GM18873 (cell line): ENCODE measurements at regions not wholly inside any gene's neighbourhood (a gene's known extent, or its start where the extent isn't known, plus 50 kb on each side); places are given as distances from the start of the nearest gene placed in this dataset.

Experiments
- ATAC-seq: cut with Tn5 transposase; IDR thresholded peaks from one replicate; pipeline ENCODE4 v1.9.1; 2021; ENCODE audit warnings: mild to moderate bottlenecking, moderate library complexity, moderate number of reproducible peaks; ENCODE audit not compliant: unreplicated experiment, low FRiP score

- no peak for ATAC-seq
Observed at GRCh38 chr4:54933579-54933978, 191.8 kb downstream of the KDR start.

- ATAC-seq, result no peak
Observed at GRCh38 chr4:54930226-54930625, 195.2 kb downstream of the KDR start.

GRCh38 chr4:54929459-54929858 is 195.9 kb downstream of the KDR start:
- ATAC-seq, result no peak

- no peak for ATAC-seq
Observed at GRCh38 chr4:54924891-54925290, 200.5 kb downstream of the KDR start.

- ATAC-seq, result no peak
Observed at GRCh38 chr4:54915276-54915675, 210.1 kb downstream of the KDR start.

GRCh38 chr4:54914781-54915180 is 210.6 kb downstream of the KDR start:
- ATAC-seq, result no peak

DNA sequence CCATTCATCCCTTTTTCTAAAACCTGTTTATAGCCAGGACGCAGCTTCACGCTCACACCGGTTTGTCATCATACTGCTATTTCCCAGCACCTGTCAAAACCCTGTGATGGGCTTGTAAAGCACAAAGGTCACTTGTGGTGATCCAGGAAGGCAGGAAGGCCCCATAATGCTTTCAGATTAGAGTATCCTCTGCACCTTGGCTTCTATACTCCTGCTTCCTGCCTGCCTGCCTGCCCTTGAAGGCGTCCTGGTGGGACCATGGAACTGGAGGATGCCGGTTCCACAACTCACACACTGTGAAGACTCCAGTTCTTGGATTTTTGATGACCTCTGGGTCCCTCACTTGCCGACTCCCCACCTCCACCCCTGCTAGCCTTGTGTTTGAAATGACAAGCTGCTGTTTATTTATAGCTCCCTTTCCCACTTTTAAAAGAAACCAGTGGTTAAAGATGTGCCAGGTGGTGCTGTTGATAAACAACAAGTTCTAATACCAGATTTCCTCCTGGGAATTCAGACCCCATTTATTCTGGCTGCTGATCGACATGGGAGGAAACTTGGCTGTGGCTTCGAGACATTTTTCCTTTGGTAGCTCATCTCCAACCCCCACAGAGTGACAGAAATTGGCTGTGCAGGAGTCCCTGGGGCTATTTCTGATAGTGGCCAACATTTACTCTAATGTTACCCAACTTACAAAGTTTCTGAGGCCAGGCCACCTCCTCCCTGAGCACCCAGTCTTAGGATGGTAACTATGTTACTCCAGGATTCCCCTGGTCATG is 211.5 kb downstream of the KDR start:
- ATAC-seq, result no peak

- ATAC-seq, result no peak
Observed at GRCh38 chr4:54912155-54912554, 213.2 kb downstream of the KDR start.

GRCh38 chr4:54909961-54910360 is 215.4 kb downstream of the KDR start:
- no peak for ATAC-seq

DNA sequence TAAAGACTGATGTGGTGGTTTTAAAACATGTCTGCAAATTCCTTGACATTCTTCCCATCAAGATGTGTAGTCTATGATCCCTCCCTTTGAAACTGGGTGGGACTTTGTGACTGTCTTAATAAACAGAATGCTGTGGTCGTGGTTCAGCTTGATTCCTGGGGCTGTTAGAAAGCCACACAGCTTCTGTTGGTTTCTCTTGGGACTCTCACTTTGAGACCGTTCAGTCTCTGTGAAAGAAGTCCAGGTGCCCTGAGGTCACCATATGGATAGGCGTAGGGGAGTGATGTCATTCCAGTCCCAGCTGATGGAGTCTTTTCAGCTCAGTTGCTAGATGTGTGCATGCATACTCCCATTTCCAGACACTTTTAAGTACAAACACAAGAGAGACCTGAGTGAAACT is 216.6 kb downstream of the KDR start:
- no peak for ATAC-seq

GRCh38 chr4:54904953-54905352 is 220.4 kb downstream of the KDR start:
- ATAC-seq, result no peak

GRCh38 chr4:54902976-54903375 is 222.4 kb downstream of the KDR start:
- ATAC-seq, result no peak

- ATAC-seq, result no peak
Observed at GRCh38 chr4:54902271-54902670, 223.1 kb downstream of the KDR start.

DNA sequence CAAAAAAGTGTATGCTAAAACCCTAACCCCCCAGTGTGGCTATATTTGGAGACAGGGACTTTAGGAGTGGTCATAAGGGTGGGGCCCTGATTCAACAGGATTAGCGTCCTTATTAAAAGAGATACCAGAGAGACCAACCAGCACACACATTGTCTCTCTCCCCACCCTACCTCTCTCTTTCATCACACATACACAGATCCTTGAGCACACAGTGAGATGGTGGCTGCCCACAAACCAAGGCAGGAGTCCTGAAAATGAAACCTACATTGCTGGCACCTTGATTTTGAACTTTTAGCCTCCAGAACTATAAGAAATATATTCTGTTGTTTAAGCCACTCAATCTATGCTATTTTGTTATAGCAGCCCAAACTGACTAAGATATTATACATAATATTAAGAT is 224.2 kb downstream of the KDR start:
- ATAC-seq, result no peak

- ATAC-seq, result no peak
Observed at GRCh38 chr4:54898656-54899340, 226.6 kb downstream of the KDR start.

- ATAC-seq, result no peak
Observed at GRCh38 chr4:54898056-54898562, 227.3 kb downstream of the KDR start.

DNA sequence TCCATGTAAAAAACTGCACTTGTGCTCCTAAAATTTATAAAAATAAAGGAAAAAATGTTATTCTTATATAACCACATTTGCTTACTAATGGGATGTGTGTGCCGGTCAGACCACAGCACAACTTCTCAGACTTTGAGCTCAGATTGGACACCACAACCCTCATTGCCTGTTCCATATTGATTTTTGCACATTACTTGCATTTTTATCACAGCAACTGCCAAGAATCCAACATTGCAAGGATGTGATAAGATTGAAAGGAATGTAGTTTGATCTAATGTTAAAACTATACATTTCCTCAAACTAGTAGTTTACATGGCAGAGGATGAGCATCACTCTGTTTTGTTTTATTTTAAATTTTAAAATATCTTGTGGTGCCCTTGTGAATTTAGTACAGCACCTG is 227.8 kb downstream of the KDR start:
- ATAC-seq, result no peak

DNA sequence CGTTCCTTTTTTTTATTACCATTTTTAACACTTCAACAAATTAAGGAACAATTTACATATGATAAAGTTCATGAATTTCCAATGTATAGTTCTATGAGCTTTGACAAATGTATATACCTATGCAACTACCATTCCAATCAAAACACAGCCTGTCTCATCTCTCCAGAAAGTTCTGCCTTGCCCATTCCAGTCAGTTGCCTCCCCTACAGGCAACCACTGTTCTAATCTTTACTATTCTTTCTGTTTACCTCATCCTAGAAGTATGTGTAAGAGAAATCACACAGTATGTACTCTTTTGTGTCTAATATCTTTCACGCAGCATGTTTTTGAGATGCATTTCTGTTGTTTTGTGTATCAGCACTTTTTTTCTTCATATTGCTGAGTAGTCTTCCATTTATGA is 224.9 kb downstream of the KIT start:
- ATAC-seq, result no peak

GRCh38 chr4:54879576-54879975 is 221.8 kb downstream of the KIT start:
- ATAC-seq, result no peak

DNA sequence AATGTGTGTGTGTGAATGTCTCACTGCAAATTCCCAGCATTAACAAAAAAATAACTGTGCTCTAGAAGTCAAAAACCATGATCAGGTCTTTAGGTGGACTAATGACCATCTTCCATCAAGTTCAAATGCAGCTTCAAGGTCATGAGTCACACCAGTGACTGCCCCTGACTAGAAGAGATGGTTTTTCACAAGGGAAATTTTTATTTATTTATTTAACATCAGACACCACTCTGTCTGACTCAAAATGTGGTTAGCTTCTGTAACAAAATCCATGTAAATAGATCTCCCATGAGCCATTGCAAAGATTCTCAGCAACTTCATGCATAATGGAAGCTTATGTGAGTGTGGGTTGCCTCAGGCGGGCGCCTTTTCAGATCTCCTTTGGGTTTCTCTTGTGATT is 219.2 kb downstream of the KIT start:
- no peak for ATAC-seq

GRCh38 chr4:54872261-54872660 is 214.5 kb downstream of the KIT start:
- no peak for ATAC-seq
